Fibroblast of skin of back (primary cell): ENCODE measurements at regions not wholly inside any gene's neighbourhood (a gene's known extent, or its start where the extent isn't known, plus 50 kb on each side); places are given as distances from the start of the nearest gene placed in this dataset.

ENCODE experiments used
- DNase-seq: peaks from one replicate; pipeline ENCODE4 v3.0.0-alpha.2; 2013

GRCh38 chr2:8514796-8515758 lies 166.8 kb upstream of the ID2 start:
- no peak for DNase-seq

DNA sequence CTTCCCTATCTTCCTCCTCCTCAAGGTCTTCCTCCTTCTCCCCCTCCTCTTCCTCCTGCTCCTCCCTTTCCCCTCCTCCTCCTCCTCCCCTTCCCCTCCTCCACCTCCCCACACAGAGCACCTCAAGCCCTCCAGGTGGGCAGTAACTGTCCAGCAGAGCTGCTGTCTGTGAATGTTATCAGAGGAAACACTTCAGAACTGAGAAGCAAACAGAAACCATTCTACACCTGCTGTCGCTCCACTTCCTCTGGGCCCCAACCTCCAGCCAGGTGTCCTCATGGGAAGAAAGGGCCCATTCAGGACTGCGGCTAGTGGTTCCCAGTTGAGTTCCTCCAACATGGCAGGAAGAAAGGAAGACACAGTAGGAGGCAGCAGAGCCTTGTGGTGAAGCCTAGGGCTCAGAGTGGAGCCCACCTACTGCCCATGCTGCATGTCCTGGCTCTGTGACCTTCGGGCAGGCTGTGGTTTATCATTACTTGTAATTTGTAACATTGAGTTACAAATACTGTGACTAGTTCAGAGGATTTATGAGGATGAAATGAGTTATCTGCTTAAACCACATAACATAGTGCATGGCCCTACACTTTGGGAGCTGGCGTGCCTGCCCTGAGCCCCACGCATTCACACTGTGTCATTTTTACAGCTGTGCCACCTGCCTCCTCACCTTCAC lies 165.9 kb upstream of the ID2 start:
- no peak for DNase-seq

DNA sequence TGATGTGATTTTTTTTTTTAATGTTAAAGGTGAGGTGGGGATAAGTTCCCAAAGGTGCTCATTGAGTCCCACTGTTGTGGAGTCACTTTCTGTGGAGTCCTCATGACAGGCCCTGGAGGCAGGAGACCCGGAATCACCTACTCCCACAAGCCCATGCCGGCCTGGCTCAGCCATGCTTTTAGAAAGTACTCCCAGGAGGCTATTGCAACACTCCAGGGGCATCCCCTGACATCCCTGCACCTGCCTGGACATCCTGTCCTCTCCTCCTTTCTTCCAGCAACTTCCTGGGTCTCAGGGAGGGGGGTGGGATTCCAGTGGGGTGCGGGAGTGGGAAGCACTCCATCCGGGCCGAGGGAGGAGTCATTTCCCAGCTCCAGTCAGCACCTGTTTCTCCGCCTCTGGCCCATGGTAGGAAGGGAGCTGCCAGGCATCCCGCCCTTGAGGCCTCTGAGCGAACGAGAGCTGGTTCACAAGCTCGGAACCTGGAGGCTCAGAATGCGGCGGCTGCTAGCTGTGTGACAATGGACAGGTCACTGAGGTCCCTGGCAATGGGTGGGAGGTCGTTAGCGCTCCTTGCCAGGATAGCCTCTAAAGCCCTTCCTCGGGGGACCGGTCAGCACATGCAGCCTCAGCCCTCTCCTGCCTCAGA lies 163.9 kb upstream of the ID2 start:
- no peak for DNase-seq

DNA sequence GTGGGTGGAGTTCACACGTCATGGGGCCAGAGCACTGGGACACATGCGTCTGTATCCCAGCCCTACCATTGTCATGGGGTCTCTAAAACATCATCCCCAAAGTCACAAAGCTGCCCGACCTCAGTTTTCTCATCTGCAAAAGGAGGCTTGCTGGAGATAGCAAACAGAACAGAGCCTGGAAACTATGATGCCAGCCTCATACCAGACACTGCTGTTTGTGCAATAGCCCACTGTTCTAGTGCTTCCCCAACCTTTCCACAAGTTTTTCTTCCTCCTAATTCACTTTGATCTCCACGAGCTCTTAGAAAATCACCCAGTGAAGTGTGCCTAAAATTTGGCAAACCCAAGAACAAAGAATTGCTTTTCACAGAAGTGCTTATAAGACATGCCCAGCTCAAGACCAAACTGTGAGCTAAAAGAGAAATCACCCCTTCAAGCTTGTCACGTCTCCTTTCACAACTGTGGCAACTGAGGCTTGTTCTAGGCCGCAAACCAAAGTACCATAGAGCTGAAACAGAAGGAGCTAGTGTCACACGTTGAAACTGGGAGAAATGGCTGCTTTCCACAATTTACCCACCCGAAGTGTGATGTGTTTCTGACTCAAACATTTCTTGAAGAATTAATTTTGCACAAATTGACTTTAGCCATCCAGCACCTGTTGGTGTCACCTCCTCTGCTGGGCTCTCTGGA lies 162.7 kb upstream of the ID2 start:
- no peak for DNase-seq

DNA sequence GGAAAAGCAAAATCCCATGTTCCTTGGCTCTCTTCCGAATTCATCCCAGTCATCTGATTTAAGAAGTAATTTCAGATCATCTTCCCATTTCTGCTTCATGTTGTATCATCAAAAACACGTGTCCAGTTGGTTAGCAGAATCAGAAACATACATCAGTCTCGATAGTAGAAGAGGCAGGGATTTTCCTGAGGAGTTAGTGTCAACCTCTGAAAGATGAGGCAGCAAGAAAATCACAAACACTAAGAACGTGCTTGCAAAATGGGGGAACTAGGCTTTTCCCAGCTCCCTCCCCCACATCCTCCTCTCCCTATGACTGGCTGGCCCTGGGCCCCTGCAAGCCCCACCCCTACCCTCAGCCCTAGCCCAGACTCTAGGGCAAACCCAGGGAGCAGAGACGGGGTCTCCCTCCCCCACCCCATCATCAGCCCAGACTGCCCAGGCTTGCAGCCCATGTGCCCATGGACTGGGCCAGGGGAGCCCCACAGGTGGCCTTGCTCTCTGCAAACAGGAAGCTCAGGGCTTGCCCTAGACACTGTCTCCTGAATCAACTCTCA lies 161.0 kb upstream of the ID2 start:
- no peak for DNase-seq

- no peak for DNase-seq
Measured at GRCh38 chr2:8522687-8523086, 159.2 kb upstream of the ID2 start.

DNA sequence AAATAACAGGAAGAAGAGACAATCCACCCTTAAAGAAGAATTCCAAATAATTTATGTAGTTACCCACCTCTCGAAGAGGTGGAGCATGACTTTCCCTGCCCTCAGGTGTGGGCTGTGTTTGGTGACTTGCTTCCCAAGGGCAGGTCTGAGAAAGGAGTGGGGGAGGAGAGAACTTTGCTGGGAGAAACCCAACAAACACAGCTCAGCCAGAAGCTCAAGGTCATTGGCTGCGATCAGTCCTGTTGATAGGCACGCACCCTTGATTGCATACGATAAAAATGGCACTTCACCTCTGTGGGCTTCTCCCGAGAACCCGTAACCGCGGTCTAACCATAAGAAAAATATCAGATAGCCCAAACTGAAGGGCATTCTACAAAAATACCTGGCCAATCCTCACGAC lies 157.5 kb upstream of the ID2 start:
- DNase-seq = no peak

- no peak for DNase-seq
Measured at GRCh38 chr2:8524823-8525222, 157.0 kb upstream of the ID2 start.

GRCh38 chr2:8525236-8525581 lies 156.6 kb upstream of the ID2 start:
- no peak for DNase-seq

DNA sequence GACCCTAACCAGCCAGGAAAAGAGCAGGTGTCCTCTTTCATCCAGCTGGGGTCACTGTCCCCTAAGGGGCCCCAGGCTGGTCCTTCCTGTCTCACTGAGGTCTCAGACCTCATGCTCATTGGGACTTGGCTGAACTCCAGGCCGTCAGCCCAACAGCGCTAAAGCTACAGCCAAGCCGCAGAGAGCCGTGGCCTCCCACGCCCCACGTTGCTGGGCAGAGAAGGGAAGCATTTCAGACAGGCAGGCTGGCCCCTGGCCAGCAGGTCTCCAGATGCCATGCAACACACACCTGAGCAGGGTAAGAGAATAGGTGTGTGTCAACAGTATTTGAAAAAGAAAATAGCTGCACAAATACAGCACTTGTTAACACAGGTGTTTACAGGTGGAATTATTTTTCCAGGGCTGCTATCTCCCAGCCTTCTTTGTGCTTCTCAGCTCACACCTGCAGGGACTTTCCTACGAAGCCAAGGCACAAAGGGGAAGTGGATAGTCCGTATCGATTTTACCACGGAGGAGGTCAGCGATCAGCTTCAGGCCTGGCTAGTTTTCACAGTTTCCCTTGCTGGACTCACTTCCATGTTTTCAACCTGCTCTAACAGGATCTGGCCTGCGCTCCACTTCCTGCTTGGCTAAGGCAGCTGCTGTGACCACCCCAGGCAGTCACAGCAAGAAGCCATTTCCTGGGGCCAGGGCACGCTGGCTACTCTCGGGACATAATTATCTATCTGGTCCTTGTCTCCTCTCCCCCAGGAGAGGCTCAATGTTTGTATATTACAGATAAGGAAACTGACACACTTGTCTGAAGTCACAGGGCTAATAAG lies 156.1 kb upstream of the ID2 start:
- peak; percentile 9 for DNase-seq

DNA sequence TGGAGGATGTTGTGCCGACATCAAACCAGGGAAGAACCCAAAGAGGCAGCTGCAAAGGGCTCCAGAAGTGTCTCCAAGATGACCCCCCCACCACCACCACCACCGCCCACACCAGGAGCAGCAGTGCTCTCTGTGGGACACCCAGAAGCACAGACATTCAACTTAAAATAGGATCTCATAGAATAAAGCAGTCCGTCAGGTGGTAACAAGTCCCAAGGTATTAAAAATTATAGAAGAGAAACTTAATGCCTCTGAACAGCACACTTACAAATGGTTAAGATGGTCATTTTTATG lies 155.5 kb upstream of the ID2 start:
- no peak for DNase-seq

DNA sequence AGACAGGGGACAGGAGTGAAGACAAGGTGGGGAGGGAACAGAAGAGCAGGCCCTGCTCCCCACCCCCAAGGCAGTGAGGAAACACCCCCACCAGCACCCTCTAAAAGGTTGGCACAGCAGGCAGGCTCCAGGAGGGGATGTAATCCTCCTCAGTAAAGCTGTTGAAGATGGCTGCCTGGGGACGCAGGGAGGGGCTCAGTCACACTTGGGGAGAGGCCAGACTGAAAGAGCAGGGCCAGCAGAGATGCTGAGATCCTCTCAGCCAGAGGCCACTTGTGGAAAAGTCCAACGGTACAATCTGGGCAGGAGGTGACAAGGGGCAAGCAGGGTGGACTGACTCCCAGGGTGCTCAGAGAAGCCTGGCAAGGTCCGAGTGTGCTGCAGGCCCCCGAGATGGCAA lies 154.8 kb upstream of the ID2 start:
- no peak for DNase-seq

DNA sequence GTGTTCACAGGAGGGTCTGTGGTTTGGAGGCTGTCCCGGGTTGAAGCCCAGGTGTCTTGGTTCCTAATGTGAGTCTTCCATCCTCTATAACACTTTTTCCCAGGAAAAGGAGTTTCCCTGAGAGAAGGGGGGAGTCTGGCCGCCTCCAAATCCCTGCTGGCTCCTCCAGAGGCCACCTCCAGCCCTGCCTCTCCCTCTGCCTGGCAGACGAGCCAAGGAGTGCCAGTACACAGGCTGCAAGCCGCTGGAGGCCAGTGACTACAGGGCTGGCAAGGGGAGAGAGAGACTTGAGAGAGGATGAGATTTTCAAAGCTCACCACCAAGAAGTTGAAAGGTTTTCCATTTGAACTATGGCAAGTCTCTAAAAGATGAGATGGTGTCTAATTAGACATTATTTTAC lies 154.2 kb upstream of the ID2 start:
- no peak for DNase-seq

- no peak for DNase-seq
Measured at GRCh38 chr2:8528863-8529262, 153.0 kb upstream of the ID2 start.

DNA sequence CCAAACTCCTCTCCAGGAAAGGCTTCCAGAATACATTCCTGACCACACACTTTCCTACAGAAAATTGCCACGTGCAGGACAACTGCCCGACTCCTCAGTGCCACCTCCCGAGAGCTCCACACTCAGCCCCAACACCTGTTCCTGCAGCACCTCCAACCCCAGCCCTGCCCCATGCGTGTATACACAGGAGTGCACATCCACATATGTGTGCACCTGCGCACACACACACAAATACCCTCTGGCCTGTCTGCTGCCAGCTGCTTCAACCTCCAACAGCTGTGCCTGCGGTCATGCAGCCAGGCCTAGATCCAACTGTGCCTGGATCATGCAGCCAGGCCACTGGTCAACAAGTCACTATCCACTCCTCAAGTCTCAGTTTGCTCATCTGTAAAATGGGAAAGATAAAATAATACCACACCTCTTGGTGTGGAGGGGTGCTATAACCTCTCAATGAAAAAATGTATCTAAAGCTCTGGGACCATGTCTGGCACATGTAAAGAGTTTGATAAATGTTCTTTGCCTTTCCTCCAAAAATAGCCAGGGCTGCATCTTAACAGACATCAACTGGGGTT lies 152.1 kb upstream of the ID2 start:
- no peak for DNase-seq

- no peak for DNase-seq
Measured at GRCh38 chr2:8531481-8531880, 150.4 kb upstream of the ID2 start.

DNA sequence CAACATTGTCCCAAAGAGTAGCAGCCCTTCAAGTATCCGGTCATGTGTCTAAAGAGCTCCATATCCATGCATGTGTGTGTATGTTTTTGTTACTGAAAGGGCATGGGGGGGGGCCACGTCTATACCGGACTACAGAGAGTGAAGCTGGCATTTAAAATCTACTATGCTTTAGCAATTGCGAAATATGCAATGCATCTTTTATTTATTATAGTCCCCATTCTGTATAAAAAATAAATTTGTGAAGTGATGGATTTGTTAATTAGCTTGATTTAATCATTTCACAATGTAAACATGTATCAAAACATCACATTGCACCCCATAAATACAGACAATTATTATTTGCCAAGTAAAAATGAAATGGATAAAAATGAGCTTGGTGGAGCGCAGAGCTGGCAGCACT lies 149.4 kb upstream of the ID2 start:
- DNase-seq = no peak

DNA sequence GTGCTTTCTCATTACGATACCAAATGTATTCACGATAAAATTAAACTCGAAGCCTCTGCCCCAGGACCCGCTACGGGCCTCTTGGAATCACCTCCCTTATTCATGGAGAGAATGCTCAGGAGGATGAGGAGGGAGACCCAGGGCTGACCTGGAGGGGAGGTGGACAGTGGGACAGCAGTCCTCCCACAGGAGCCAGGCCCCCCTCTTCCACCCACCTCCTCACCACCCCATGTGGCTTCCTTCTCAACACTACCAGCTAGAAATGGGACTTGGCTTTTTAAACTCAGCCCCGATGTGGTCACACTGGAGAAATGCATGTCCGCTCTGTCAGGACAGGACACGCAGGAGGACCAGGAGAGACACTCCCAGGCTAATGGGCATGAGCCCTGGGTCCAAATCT lies 147.9 kb upstream of the ID2 start:
- no peak for DNase-seq

DNA sequence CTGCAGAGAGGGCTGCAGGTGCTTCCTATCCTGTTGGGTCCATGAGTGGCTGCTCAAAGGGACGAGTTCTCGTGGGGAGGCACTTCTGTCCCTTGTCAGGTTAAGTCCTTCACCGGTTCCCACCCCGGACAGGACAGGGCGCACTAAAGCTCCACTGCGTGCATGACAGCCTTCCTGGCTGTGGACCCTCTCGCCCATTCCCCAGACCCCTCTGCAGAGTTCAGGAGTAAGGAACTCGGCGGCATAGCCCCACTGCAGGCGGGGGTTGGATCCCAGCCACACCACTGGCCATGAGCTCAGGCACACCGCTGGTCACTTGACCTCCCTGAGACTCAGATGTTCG lies 147.5 kb upstream of the ID2 start:
- no peak for DNase-seq

DNA sequence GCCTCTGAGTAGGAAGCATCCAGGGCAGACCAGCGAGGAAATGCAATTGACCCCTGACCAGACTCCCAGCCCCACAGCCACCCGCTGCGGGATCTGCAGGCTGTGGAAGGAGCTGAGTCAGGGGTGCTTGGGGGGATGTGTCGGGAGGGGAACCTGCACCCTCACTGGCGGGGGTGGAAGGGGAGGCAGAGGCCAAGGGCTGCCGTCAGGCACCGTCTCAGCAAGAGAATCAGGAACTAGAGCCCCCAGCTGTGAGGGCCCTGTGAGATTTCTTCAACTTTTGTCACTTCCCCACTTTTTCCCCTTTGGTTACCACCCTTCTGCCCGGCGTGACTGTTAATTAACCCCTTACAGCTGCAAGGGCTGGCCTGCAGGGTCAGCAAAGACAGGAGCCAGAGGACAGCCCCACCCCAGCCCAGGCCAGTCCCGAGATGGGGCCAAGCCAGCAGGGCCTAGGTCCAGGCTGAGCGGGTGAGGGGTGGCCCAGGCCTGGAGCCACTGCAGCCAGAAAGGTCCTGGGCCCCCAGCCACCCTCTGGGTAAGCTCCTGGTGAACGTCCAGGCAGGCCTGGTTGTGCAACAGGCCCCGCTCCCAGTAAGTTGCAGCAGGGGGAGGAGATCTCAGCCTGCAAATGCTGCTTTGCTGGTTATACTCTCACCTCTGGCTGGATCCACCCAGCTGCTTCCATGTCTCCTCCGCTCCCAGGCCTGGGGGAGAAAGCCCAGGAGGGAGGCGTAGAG lies 147.0 kb upstream of the ID2 start:
- DNase-seq = no peak

DNA sequence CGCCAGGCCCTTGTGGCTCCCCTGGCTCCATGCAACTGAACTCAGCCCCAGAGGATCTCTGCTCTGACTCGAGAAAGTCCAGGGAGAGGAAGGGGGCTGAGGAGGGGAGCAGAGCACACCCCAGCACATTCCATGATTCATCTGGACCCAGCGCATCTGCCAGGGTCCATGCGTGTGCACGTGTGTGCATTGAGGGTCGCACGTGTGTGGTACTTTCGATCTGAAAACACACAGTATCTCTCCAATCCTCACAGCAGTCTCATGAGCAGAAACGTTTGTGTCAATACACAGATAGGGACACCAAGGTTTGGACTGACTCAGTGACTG lies 146.4 kb upstream of the ID2 start:
- no peak for DNase-seq
